PFSK-1 (cell line): ENCODE measurements at regions not wholly inside any gene's neighbourhood (a gene's known extent, or its start where the extent isn't known, plus 50 kb on each side); places are given as distances from the start of the nearest gene placed in this dataset.

Experiments
- POLR2AphosphoS5 ChIP-seq: IDR thresholded peaks from 2 replicates; pipeline ENCODE4 v1.6.1; 2012; ENCODE audit warnings: low read depth, mild to moderate bottlenecking, control low read depth, low read length, moderate library complexity
- REST ChIP-seq, 2 experiments: IDR thresholded peaks; 2 replicates each; pipeline versions ENCODE4 v1.6.1 to v1.8.0; 2011 to 2012; ENCODE audit warnings: low read depth in 2 of 2, low read length in 2 of 2, control low read depth in 1 of 2, inconsistent platforms in 1 of 2, mild to moderate bottlenecking in 1 of 2, moderate library complexity in 1 of 2; ENCODE audit not compliant: insufficient read depth in 1 of 2
- SIN3A ChIP-seq: IDR thresholded peaks from 2 replicates; pipeline ENCODE4 v1.6.1; 2012; ENCODE audit warnings: mild to moderate bottlenecking, low read length, moderate library complexity, borderline replicate concordance; ENCODE audit not compliant: insufficient read depth
- TAF1 ChIP-seq: IDR thresholded peaks from 2 replicates; pipeline ENCODE4 v1.6.1; 2012; ENCODE audit warnings: low read length, control low read depth, borderline replicate concordance; ENCODE audit not compliant: insufficient read depth

- TF ChIP-seq POLR2AphosphoS5, result no peak
- TF ChIP-seq TAF1, result no peak
- no peak for TF ChIP-seq REST (IDR thresholded peaks at IDR 0.05; ENCODE audit: insufficient read depth in 1 of 2, low read depth in 2 of 2, low read length in 2 of 2)
- no peak for TF ChIP-seq SIN3A
Observed at GRCh38 chr1:119266386-119266785, 102.2 kb upstream of the HAO2 start.
